Nucleus accumbens (tissue), 56 donors: ENCODE measurements at regions not wholly inside any gene's neighbourhood (a gene's known extent, or its start where the extent isn't known, plus 50 kb on each side); places are given as distances from the start of the nearest gene placed in this dataset.

Experiments
- DNase-seq, 56 donors: peaks; one replicate each; lab custom pipeline; 2025; lab: John Stamatoyannopoulos, UW

DNA sequence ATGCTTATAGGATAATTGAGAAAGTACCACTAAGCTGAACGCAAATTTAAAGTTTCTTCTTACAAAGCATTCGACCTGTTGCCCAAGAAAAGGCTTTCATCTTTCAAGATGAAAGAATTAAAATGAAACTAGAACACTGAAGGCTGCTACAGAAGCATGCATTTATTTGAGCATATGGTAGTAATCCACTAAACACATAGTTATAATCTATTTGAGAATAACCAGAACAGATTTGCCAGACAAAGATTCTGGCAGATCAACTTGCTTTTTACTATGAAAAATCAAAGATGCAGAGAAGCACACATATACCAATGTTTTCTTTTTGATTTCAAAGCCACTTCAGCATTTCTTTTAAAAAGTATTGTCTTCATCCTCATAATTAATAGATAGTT, 412.2 kb downstream of the UTRN start:
- no peak for DNase-seq

- no peak for DNase-seq
Observed at GRCh38 chr6:144697801-144698200, 412.7 kb downstream of the UTRN start.

GRCh38 chr6:144702781-144703180, 417.6 kb downstream of the UTRN start:
- DNase-seq, result no peak

DNA sequence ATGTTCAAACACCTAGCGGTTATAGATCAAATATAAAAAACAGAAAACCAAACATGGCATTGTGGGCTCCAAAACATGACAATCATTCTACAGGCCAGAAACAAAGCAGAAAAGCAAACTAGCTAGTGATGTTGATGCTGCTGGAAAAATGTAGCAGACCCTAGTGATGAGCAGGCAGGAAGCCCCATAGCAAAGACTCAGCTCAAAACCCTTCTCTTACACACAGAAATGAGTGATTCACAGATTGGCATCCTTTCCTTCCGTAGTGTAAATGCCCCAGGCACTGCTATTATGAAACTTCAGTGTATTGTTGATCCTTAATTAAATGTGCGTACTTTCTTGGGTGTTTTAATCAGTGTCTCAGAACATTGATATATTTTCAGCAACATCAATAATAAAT, 425.1 kb downstream of the UTRN start:
- DNase-seq, result no peak

DNA sequence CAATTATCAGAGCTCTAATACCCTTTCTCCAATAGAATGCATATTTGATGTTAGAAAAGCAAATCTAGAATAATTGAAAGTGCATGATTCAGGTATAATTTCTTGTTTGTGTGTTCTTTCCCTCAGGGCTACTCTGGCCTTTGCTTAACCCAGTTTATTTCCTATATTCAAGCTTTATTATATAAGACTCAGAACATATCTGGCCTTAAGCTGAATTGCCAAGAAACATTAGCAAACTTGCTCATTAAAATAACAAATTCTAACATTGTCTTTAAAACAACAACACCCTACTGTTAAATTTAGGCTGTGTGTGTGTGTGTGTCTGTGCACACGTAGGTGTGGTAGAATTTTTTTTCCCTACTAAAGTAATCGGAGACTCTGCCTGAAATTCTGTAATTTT, 426.5 kb downstream of the UTRN start:
- DNase-seq, result no peak

DNA sequence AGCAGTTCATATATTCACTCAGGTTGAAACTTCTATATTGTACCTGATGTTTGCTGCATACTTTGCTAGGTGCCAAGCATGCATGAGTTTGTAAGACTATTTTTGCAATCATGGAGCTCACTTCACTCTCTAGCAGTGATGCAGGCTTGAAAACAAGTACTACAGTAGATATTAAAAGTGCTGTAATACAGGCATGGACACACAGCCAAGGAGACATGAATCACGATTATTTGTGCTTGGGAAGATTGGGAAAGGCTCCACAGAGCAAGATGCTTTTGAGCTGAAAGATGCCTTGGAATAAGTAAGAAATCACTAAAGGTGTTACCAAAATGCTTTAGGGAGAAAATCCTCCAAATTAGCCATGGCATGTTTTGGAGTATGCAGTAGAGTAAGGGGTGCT, 427.4 kb downstream of the UTRN start:
- no peak for DNase-seq

- no peak for DNase-seq
Observed at GRCh38 chr6:144714021-144714712, 429.0 kb downstream of the UTRN start.

- no peak for DNase-seq
Observed at GRCh38 chr6:144715344-144715743, 430.2 kb downstream of the UTRN start.

DNA sequence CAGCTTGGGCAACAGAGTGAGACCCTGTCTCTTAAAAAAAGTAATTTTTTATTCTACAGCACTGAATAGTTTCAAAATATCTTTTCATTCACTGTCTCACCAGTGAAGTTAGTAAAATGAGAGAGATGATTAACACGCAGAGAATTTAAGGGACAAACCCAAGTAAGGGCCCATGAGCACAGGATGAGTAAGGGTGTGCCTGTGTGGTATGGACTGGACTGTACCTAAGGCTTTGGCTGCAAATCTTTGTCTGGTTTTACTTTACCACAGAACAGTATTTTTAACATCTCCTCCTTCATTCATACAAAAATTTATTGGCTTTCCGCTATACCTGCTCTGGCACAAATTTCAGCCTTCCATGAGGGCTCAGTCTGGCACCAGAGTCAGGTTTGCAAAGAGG, 433.3 kb downstream of the UTRN start:
- DNase-seq, result no peak

DNA sequence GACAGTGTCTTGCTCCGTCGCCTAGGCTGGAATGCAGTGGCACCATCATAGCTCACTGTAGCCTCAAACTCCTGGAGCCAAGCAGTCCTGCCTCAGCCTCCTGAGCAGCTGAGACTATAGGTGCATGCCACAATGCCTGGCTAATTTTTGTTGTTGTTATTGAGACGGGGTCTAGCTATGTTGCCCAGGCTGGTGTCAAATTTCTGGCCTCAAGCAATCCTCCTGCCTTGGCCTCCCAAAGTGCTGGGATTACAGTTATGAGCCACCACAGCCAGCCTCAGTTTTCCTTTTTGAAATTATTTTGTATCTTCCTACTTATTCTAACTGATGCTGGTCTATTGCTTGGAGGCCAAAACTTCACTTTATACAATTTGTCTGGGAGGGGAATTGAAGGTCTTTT, 436.1 kb downstream of the UTRN start:
- DNase-seq, result no peak

- no peak for DNase-seq
Observed at GRCh38 chr6:144722154-144722737, 437.1 kb downstream of the UTRN start.

- DNase-seq, result no peak
Observed at GRCh38 chr6:144722925-144723324, 437.8 kb downstream of the UTRN start.

DNA sequence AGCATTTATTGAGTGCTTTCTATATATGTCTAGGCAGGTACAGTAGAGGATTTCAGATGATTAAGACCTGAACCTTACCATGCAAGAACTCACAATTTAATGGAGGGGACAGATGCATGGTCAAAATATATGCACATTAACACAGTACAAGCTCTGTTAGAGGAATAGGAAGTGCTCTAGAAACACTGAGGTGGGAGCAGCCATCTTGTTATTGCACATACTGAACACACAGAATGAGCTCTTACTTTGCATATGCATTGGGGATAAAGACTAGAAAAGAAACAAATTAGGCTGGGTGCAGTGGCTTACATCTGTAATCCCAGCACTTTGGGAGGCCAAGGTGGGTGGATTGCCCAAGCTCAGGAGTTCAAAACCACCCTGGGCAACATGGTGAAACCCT, 438.3 kb downstream of the UTRN start:
- no peak for DNase-seq

GRCh38 chr6:144724818-144725217, 439.7 kb downstream of the UTRN start:
- DNase-seq, result no peak

GRCh38 chr6:144725736-144726522, 440.8 kb downstream of the UTRN start:
- peak in 1 of 56 donors; percentile 16 for DNase-seq

DNA sequence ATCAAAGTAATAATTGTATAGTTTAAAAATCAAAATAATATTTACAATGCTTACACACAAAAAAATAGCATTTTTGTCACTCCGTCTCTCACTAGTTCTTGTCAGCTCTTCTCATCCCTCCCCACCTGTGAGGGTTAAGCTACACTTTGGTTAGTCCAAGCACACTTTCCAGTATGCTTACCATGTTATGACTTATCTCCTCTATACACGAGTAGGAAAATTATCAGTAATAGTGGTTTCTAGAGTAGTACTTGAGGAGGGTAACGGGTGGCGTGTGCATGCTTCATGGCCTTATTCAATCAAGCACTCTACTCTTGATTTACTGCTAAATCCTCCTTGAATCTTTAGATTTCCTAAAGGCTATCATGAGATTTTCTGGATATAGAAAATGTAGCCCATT, 443.7 kb downstream of the UTRN start:
- no peak for DNase-seq

DNA sequence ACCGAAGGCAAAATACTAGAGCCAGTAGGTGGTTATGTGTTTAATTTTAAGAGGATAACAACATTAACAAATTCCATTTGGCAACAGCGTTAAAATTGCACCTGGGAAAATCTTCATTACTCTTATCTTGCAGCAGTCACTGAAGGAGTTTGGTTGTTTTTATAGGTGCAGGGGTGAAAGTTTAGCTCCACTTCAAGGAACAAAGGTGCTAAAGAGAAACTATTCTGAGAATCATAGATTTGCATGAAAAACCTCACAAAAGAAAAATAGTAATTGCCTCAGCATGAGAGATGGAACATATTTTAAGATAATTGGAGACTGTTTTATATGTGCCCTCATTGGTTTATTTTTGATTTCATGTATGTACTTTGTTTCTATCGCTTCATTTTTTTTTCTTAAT, 444.4 kb downstream of the UTRN start:
- no peak for DNase-seq

DNA sequence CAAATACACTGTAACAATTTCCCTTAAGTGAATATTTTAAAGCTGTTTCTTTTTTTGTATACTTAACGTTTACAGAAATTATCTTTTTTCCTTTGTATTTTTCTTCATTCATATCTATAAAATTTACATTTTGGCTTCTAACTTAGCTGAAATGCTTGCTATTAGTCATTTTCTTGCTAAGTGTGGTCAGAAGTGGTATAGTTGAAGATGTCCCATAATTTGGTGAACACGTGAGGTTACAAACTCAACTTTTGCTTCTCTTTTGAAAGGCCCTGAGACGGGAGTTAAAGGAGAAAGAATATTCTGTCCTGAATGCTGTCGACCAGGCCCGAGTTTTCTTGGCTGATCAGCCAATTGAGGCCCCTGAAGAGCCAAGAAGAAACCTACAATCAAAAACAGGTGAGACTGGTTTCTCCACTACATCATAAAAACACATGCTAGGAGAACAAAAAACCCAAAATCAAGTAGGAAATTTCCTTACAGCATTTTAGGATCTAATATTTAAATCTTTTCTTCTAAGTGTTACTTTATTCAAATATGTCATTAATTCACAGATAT, 445.0 kb downstream of the UTRN start:
- no peak for DNase-seq

GRCh38 chr6:144731229-144731628, 446.1 kb downstream of the UTRN start:
- no peak for DNase-seq

- DNase-seq, result peak in 9 of 56 donors; percentile 1 to 13 (median 8)
Observed at GRCh38 chr6:144736763-144737162, 451.6 kb downstream of the UTRN start.

GRCh38 chr6:144737998-144738397, 452.9 kb downstream of the UTRN start:
- DNase-seq, result no peak

DNA sequence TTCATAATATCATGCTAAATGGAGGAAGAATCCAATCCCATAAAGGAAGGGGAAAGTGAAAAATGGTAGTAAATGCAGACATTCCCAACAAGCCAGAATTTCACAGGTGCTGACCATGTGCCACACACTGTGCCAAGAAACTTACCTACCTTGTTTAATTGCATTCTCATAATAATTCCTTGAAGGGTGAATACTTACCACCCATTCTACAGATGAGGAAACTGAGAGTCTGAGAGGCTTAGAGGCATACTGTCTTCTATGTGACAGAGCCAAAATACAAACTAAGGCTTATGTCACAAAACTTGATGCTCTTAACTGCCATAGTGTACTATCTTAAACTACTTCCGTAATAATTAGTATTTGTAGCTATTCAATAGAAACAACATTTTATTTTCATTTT, 454.7 kb downstream of the UTRN start:
- no peak for DNase-seq
